ENCODE measurements at regions not wholly inside any gene's neighbourhood (a gene's known extent, or its start where the extent isn't known, plus 50 kb on each side); places are given as distances from the start of the nearest gene placed in this dataset.

GRCh38 chr5:87665166-87665565 lies 252.4 kb upstream of the CCNH start:
- no peak overlapping the region for H3K27ac ChIP-seq (ENCODE audit: insufficient read depth in 1 of 2, low read depth in 1 of 2, low read length in 2 of 2, poor library complexity in 1 of 2, severe bottlenecking in 2 of 2)
- no CpG with 5 or more reads among the region's 1 CpG for WGBS (ENCODE audit: insufficient coverage)
- ChIA-PET CTCF (no interaction called here), POLR2A (no interaction called here)
- H3K4me1 ChIP-seq (ENCODE audit: control extremely low read depth in 1 of 4, control insufficient read depth in 4 of 4, insufficient read depth in 4 of 4, low read length in 3 of 4), result no peaks in the 10 kb centered on the region
- no peak for DNase-seq
- H3K4me3 ChIP-seq (ENCODE audit: control insufficient read depth in 1 of 7, extremely low read depth in 1 of 7, insufficient read depth in 4 of 7, low read depth in 2 of 7, low read length in 6 of 7), result no peak overlapping the region
- no peaks in the 10 kb centered on the region for H3K36me3 ChIP-seq (ENCODE audit: control insufficient read depth in 4 of 4, insufficient read depth in 4 of 4, low read length in 3 of 4)
- no peaks in the 10 kb centered on the region for H3K27me3 ChIP-seq (replicated peaks in 2 of 5; ENCODE audit: control insufficient read depth in 4 of 5, insufficient read depth in 5 of 5, low read length in 4 of 5)
- H3K9me3 ChIP-seq (ENCODE audit: control extremely low read depth in 1 of 5, control insufficient read depth in 4 of 5, insufficient read depth in 2 of 5, low read depth in 1 of 5, low read length in 4 of 5), result no peaks in the 10 kb centered on the region

DNA sequence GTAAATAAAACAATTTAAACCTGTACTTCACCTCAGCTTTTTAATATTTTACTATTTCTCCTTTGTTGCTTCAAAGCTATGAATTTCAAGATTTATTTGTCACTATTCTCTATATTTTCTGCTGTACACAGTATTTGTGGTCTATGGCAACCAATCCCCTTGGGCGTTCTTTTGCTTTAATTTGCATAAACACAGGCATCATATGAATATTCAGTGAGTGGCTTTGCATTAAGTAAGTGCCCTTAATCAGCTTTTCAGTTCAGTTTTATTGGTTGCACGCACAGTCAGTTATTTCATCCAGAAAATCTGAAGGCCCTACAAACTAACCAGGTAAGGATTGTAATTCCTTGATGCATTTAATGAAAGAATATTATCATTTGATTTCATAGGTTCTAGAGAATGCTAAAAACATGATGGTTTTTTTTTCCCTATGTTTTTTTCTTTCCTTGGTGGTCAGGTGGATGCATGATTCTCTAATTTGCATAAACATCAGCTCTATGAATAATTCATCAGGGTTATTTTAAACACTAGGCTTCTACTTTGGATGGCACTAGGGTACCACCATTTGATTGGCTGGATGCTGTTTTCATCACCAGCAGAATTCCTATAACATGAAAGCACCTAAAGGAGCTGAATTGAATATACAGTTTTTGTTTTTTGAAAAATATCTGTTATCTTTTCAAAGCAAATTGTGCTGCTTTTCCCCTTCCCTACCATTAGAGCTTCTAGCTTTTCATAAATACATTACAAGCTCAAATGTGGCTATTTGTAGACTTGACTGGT lies 249.2 kb upstream of the CCNH start:
- no peak for DNase-seq
- Histone ChIP-seq H3K27me3 (replicated peaks in 2 of 5; ENCODE audit: control insufficient read depth in 4 of 5, insufficient read depth in 5 of 5, low read length in 4 of 5) (no peaks in the 10 kb centered on the region), H3K4me1 (ENCODE audit: control extremely low read depth in 1 of 4, control insufficient read depth in 4 of 4, insufficient read depth in 4 of 4, low read length in 3 of 4) (no peaks in the 10 kb centered on the region), H3K36me3 (ENCODE audit: control insufficient read depth in 4 of 4, insufficient read depth in 4 of 4, low read length in 3 of 4) (no peaks in the 10 kb centered on the region), H3K4me3 (ENCODE audit: control insufficient read depth in 1 of 7, extremely low read depth in 1 of 7, insufficient read depth in 4 of 7, low read depth in 2 of 7, low read length in 6 of 7) (no peak overlapping the region), H3K9me3 (ENCODE audit: control extremely low read depth in 1 of 5, control insufficient read depth in 4 of 5, insufficient read depth in 2 of 5, low read depth in 1 of 5, low read length in 4 of 5) (no peaks in the 10 kb centered on the region), H3K27ac (ENCODE audit: insufficient read depth in 1 of 2, low read depth in 1 of 2, low read length in 2 of 2, poor library complexity in 1 of 2, severe bottlenecking in 2 of 2) (no peak overlapping the region)
- POLR2A ChIA-PET, result no interaction called here
- WGBS (ENCODE audit: insufficient coverage), result 100% methylated on average over 1 of the region's 2 CpGs
- CTCF ChIA-PET, result no interaction called here

DNA sequence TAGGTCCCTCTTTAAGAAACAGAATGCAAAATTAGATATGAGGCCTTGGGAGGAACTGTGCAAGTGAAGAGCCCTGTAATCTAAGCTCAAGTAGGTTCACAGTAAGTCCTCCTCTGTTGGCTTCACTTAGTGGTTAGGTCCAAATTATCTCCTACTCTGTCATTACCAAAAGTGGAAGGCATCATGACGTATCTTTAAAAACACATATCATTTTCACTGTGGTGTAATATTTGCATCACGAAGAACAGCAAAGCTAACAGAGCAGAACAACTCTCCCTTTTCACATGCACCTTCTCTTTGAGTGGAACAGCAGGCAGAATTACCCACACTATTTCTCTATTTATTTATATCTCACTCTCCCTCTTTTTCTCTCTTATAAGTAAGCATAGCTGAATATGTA lies 240.5 kb upstream of the CCNH start:
- Histone ChIP-seq H3K9me3 (ENCODE audit: control extremely low read depth in 1 of 5, control insufficient read depth in 4 of 5, insufficient read depth in 2 of 5, low read depth in 1 of 5, low read length in 4 of 5) (no peaks in the 10 kb centered on the region), H3K4me3 (ENCODE audit: control insufficient read depth in 1 of 7, extremely low read depth in 1 of 7, insufficient read depth in 4 of 7, low read depth in 2 of 7, low read length in 6 of 7) (no peak overlapping the region), H3K27ac (ENCODE audit: insufficient read depth in 1 of 2, low read depth in 1 of 2, low read length in 2 of 2, poor library complexity in 1 of 2, severe bottlenecking in 2 of 2) (no peak overlapping the region), H3K36me3 (ENCODE audit: control insufficient read depth in 4 of 4, insufficient read depth in 4 of 4, low read length in 3 of 4) (no peaks in the 10 kb centered on the region), H3K27me3 (replicated peaks in 2 of 5; ENCODE audit: control insufficient read depth in 4 of 5, insufficient read depth in 5 of 5, low read length in 4 of 5) (no peaks in the 10 kb centered on the region), H3K4me1 (ENCODE audit: control extremely low read depth in 1 of 4, control insufficient read depth in 4 of 4, insufficient read depth in 4 of 4, low read length in 3 of 4) (no peaks in the 10 kb centered on the region)
- WGBS (ENCODE audit: insufficient coverage), result 85% methylated on average over 2 of the region's 2 CpGs
- ChIA-PET CTCF (interaction anchor here (0.9 kb wide), 1 partner anchor 9 kb away, joined by 3 read pairs; no protein-coding TSS in a partner anchor), POLR2A (no interaction called here)
- no peak for DNase-seq

DNA sequence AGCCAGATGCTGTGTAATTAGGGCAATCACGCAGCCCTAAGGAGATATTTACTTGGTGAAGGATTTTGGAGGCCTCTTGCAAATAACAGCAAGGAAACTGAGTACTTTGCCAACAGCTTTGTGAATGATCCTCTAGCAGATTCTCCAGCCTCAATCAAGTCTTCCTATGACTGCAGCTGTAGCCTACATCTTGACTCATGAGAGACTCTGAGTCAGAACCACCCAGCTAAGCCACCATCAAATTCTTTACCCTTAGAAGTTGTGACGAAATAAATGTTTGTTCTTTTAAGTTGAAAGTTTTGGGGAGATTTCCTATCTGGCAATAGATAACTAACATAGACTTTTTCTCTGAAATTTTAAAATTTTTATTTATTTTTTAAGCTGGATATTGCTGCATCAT lies 237.6 kb upstream of the CCNH start:
- no peak for DNase-seq

GRCh38 chr5:87649455-87649854 lies 236.7 kb upstream of the CCNH start:
- Histone ChIP-seq H3K4me3 (ENCODE audit: control insufficient read depth in 1 of 7, extremely low read depth in 1 of 7, insufficient read depth in 4 of 7, low read depth in 2 of 7, low read length in 6 of 7) (no peak overlapping the region), H3K36me3 (ENCODE audit: control insufficient read depth in 4 of 4, insufficient read depth in 4 of 4, low read length in 3 of 4) (no peaks in the 10 kb centered on the region), H3K9me3 (ENCODE audit: control extremely low read depth in 1 of 5, control insufficient read depth in 4 of 5, insufficient read depth in 2 of 5, low read depth in 1 of 5, low read length in 4 of 5) (no peaks in the 10 kb centered on the region), H3K4me1 (ENCODE audit: control extremely low read depth in 1 of 4, control insufficient read depth in 4 of 4, insufficient read depth in 4 of 4, low read length in 3 of 4) (no peaks in the 10 kb centered on the region), H3K27me3 (replicated peaks in 2 of 5; ENCODE audit: control insufficient read depth in 4 of 5, insufficient read depth in 5 of 5, low read length in 4 of 5) (no peaks in the 10 kb centered on the region), H3K27ac (ENCODE audit: insufficient read depth in 1 of 2, low read depth in 1 of 2, low read length in 2 of 2, poor library complexity in 1 of 2, severe bottlenecking in 2 of 2) (no peak overlapping the region)
- WGBS (ENCODE audit: insufficient coverage), result 100% methylated on average over 1 of the region's 4 CpGs
- POLR2A ChIA-PET, result no interaction called here
- CTCF ChIA-PET, result no interaction called here
- DNase-seq, result no peak

More for the DNA sequence above, 237.6 kb upstream of the CCNH start:
- no CpG with 5 or more reads among the region's 2 CpGs for WGBS (ENCODE audit: insufficient coverage)
- Histone ChIP-seq H3K27ac (ENCODE audit: insufficient read depth in 1 of 2, low read depth in 1 of 2, low read length in 2 of 2, poor library complexity in 1 of 2, severe bottlenecking in 2 of 2) (no peak overlapping the region), H3K4me3 (ENCODE audit: control insufficient read depth in 1 of 7, extremely low read depth in 1 of 7, insufficient read depth in 4 of 7, low read depth in 2 of 7, low read length in 6 of 7) (no peak overlapping the region), H3K27me3 (replicated peaks in 2 of 5; ENCODE audit: control insufficient read depth in 4 of 5, insufficient read depth in 5 of 5, low read length in 4 of 5) (no peaks in the 10 kb centered on the region), H3K36me3 (ENCODE audit: control insufficient read depth in 4 of 4, insufficient read depth in 4 of 4, low read length in 3 of 4) (no peaks in the 10 kb centered on the region), H3K9me3 (ENCODE audit: control extremely low read depth in 1 of 5, control insufficient read depth in 4 of 5, insufficient read depth in 2 of 5, low read depth in 1 of 5, low read length in 4 of 5) (no peaks in the 10 kb centered on the region), H3K4me1 (ENCODE audit: control extremely low read depth in 1 of 4, control insufficient read depth in 4 of 4, insufficient read depth in 4 of 4, low read length in 3 of 4) (no peaks in the 10 kb centered on the region)
- POLR2A ChIA-PET, result no interaction called here
- CTCF ChIA-PET, result no interaction called here

GRCh38 chr5:87645224-87645623 lies 232.5 kb upstream of the CCNH start:
- Histone ChIP-seq H3K9me3 (ENCODE audit: control extremely low read depth in 1 of 5, control insufficient read depth in 4 of 5, insufficient read depth in 2 of 5, low read depth in 1 of 5, low read length in 4 of 5) (no peaks in the 10 kb centered on the region), H3K27ac (ENCODE audit: insufficient read depth in 1 of 2, low read depth in 1 of 2, low read length in 2 of 2, poor library complexity in 1 of 2, severe bottlenecking in 2 of 2) (no peak overlapping the region), H3K36me3 (ENCODE audit: control insufficient read depth in 4 of 4, insufficient read depth in 4 of 4, low read length in 3 of 4) (no peaks in the 10 kb centered on the region), H3K4me3 (ENCODE audit: control insufficient read depth in 1 of 7, extremely low read depth in 1 of 7, insufficient read depth in 4 of 7, low read depth in 2 of 7, low read length in 6 of 7) (no peak overlapping the region), H3K4me1 (ENCODE audit: control extremely low read depth in 1 of 4, control insufficient read depth in 4 of 4, insufficient read depth in 4 of 4, low read length in 3 of 4) (no peaks in the 10 kb centered on the region), H3K27me3 (replicated peaks in 2 of 5; ENCODE audit: control insufficient read depth in 4 of 5, insufficient read depth in 5 of 5, low read length in 4 of 5) (no peaks in the 10 kb centered on the region)
- no peak for DNase-seq
- POLR2A ChIA-PET, result interaction anchor here (0.6 kb wide), 1 partner anchor 1006 kb away, joined by 3 read pairs; no protein-coding TSS in a partner anchor
- 83% methylated on average over 1 of the region's 3 CpGs for WGBS (ENCODE audit: insufficient coverage)
- CTCF ChIA-PET, result interaction anchor here (1.0 kb wide), 1 partner anchor 8 kb away, joined by 3 read pairs; no protein-coding TSS in a partner anchor

DNA sequence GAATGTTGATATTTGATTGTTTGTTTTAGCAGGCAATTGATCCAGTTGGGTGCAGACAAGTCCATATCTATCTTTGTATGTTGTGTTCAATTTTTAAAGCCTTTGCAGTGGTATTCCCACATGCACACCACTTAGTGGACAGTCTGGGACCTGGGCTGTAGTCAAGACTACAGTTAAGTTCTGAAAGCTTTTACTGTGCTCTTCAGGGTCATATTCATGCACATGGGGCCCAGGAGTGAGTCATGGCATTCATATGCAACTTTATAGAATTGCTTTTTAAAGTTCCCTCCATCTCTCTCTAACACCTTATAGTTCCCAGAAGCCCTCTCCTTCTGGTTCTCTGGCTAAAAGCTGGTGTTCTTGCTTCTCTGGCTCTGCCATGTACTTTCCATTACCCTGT lies 228.2 kb upstream of the CCNH start:
- Histone ChIP-seq H3K9me3 (ENCODE audit: control extremely low read depth in 1 of 5, control insufficient read depth in 4 of 5, insufficient read depth in 2 of 5, low read depth in 1 of 5, low read length in 4 of 5) (no peaks in the 10 kb centered on the region), H3K4me1 (ENCODE audit: control extremely low read depth in 1 of 4, control insufficient read depth in 4 of 4, insufficient read depth in 4 of 4, low read length in 3 of 4) (no peaks in the 10 kb centered on the region)
- POLR2A ChIA-PET, result no interaction called here

More for the DNA sequence above, 228.2 kb upstream of the CCNH start:
- H3K4me3 ChIP-seq (ENCODE audit: control insufficient read depth in 1 of 7, extremely low read depth in 1 of 7, insufficient read depth in 4 of 7, low read depth in 2 of 7, low read length in 6 of 7), result no peak overlapping the region
- DNase-seq, result no peak
- no peak overlapping the region for H3K27ac ChIP-seq (ENCODE audit: insufficient read depth in 1 of 2, low read depth in 1 of 2, low read length in 2 of 2, poor library complexity in 1 of 2, severe bottlenecking in 2 of 2)
- CTCF ChIA-PET, result no interaction called here
- H3K36me3 ChIP-seq (ENCODE audit: control insufficient read depth in 4 of 4, insufficient read depth in 4 of 4, low read length in 3 of 4), result no peaks in the 10 kb centered on the region
- H3K27me3 ChIP-seq (replicated peaks in 2 of 5; ENCODE audit: control insufficient read depth in 4 of 5, insufficient read depth in 5 of 5, low read length in 4 of 5), result no peaks in the 10 kb centered on the region

Measured in common myeloid progenitor, CD34-positive (primary cell).